H1 (cell line): ENCODE measurements at regions not wholly inside any gene's neighbourhood (a gene's known extent, or its start where the extent isn't known, plus 50 kb on each side); places are given as distances from the start of the nearest gene placed in this dataset.

ENCODE experiments used
- CTCF ChIA-PET: fragments of 300-600 bp; sonication (Branson Sonifier 250); formaldehyde crosslinking; loops from one replicate; lab custom pipeline; 2021; ENCODE audit not compliant: partially characterized antibody; lab: Charles Lee
- POLR2A ChIA-PET: fragments of 300-600 bp; sonication (Branson Sonifier 250); formaldehyde crosslinking; loops from one replicate; lab custom pipeline; 2021; ENCODE audit warnings: inconsistent platforms; ENCODE audit not compliant: partially characterized antibody; lab: Charles Lee
- DNase-seq, 2 experiments: peaks; one replicate each; pipeline versions ENCODE4 v3.0.0 to v3.0.0-alpha.2; 2010 to 2022; ENCODE audit warnings: low spot score in 2 of 2, low read depth in 1 of 2, mixed read lengths in 1 of 2
- FAIRE-seq: peaks from 2 replicates; lab custom pipeline; 2011; peaks lifted over from hg19 to GRCh38; lab: Jason Lieb, UNC
- H2AFZ ChIP-seq: 2 replicates; pipeline ENCODE4 v1.8.1; 2012; ENCODE audit warnings: low read length, inconsistent platforms
- H2AK5ac ChIP-seq: 2 replicates; pipeline ENCODE4 v1.6.1; 2013; ENCODE audit warnings: low read depth, low read length
- H2BK120ac ChIP-seq: replicated peaks from 2 replicates; pipeline ENCODE3; 2013; ENCODE audit warnings: low read depth, low read length, inconsistent platforms
- H2BK12ac ChIP-seq: 2 replicates; pipeline ENCODE4 v1.6.1; 2013; ENCODE audit warnings: low read depth, low read length
- H2BK15ac ChIP-seq: 2 replicates; pipeline ENCODE4 v1.6.1; 2013; ENCODE audit warnings: low read length
- H2BK20ac ChIP-seq: 2 replicates; pipeline ENCODE4 v1.6.1; 2013; ENCODE audit warnings: low read length
- H2BK5ac ChIP-seq: 2 replicates; pipeline ENCODE4 v1.6.1; 2013; ENCODE audit warnings: low read depth, low read length
- H3K14ac ChIP-seq: 2 replicates; pipeline ENCODE4 v1.6.1; 2013; ENCODE audit warnings: inconsistent platforms; ENCODE audit not compliant: insufficient read length
- H3K18ac ChIP-seq: 2 replicates; pipeline ENCODE4 v1.6.1; 2013; ENCODE audit warnings: low read length; ENCODE audit errors: extremely low read depth
- H3K23ac ChIP-seq: 2 replicates; pipeline ENCODE4 v1.6.1; 2013; ENCODE audit warnings: inconsistent platforms; ENCODE audit not compliant: insufficient read length
- H3K23me2 ChIP-seq: 2 replicates; pipeline ENCODE4 v1.6.1; 2013; ENCODE audit warnings: low read depth, low read length
- H3K27ac ChIP-seq: 2 replicates; pipeline ENCODE4 v1.6.1; 2011; ENCODE audit warnings: low read depth, low read length, inconsistent platforms
- H3K27me3 ChIP-seq, 4 experiments: replicated peaks in 1 of 4; 1 replicate in 1 of 4; 2 replicates in 3 of 4; pipeline versions ENCODE4 v1.6.1 to v1.8.1; 2011 to 2013; ENCODE audit warnings: low read length in 3 of 4, mild to moderate bottlenecking in 3 of 4, inconsistent platforms in 2 of 4, mixed read lengths in 2 of 4, moderate library complexity in 1 of 4; ENCODE audit not compliant: control insufficient read depth in 3 of 4, insufficient read depth in 3 of 4; ENCODE audit errors: extremely low read depth in 1 of 4
- H3K36me3 ChIP-seq, 4 experiments: 2 replicates each; pipeline versions ENCODE4 v1.6.1 to v1.8.1; 2011 to 2013; ENCODE audit warnings: mild to moderate bottlenecking in 4 of 4, low read length in 3 of 4, moderate library complexity in 2 of 4, control low read depth in 1 of 4, inconsistent platforms in 1 of 4; ENCODE audit not compliant: insufficient read depth in 4 of 4, control insufficient read depth in 2 of 4
- H3K4ac ChIP-seq: replicated peaks from 2 replicates; pipeline ENCODE3; 2013; ENCODE audit warnings: low read length, low read depth, mixed read lengths, inconsistent platforms; ENCODE audit not compliant: insufficient read length
- H3K4me1 ChIP-seq, 4 experiments: replicated peaks in 1 of 4; 1 replicate in 1 of 4; 2 replicates in 3 of 4; pipeline versions ENCODE4 v1.6.1 to v1.8.1; 2011 to 2013; ENCODE audit warnings: low read length in 3 of 4, inconsistent platforms in 2 of 4, mixed read lengths in 1 of 4; ENCODE audit not compliant: insufficient read depth in 4 of 4, control insufficient read depth in 3 of 4
- H3K4me2 ChIP-seq, 2 experiments: 2 replicates each; pipeline versions ENCODE4 v1.6.1 to v1.8.1; 2011 to 2013; ENCODE audit warnings: low read depth in 2 of 2, low read length in 2 of 2, control low read depth in 1 of 2, inconsistent platforms in 1 of 2, mild to moderate bottlenecking in 1 of 2; ENCODE audit not compliant: insufficient read depth in 1 of 2
- H3K4me3 ChIP-seq, 4 experiments: fragments of 200-600, 300-600 bp in 1 of 4; sonication (generic), shearing (Covaris generic), sonication (Bioruptor Twin) in 1 of 4; 2 replicates each; pipeline versions ENCODE4 v1.5.1 to v1.8.1; 2011 to 2016; ENCODE audit warnings: low read length in 4 of 4, low read depth in 3 of 4, control low read depth in 2 of 4, inconsistent platforms in 2 of 4, mild to moderate bottlenecking in 2 of 4, mixed read lengths in 1 of 4, moderate library complexity in 1 of 4; ENCODE audit not compliant: insufficient read depth in 2 of 4; ENCODE audit errors: extremely low read depth in 1 of 4
- H3K56ac ChIP-seq: replicated peaks from 2 replicates; pipeline ENCODE3; 2013; ENCODE audit warnings: low read depth, mild to moderate bottlenecking, mixed read lengths, low read length, inconsistent platforms; ENCODE audit not compliant: insufficient read length
- H3K79me1 ChIP-seq: 2 replicates; pipeline ENCODE4 v1.6.1; 2013; ENCODE audit warnings: low read depth, low read length, control low read depth
- H3K79me2 ChIP-seq, 2 experiments: 2 replicates each; pipeline versions ENCODE4 v1.6.1 to v1.8.1; 2012 to 2013; ENCODE audit warnings: low read length in 2 of 2, mild to moderate bottlenecking in 2 of 2, inconsistent platforms in 1 of 2; ENCODE audit not compliant: insufficient read depth in 2 of 2, control insufficient read depth in 1 of 2
- H3K9ac ChIP-seq, 4 experiments: replicated peaks in 1 of 4; 1 replicate in 1 of 4; 2 replicates in 3 of 4; pipeline versions ENCODE4 v1.6.1 to v1.8.1; 2011 to 2013; ENCODE audit warnings: low read depth in 3 of 4, low read length in 3 of 4, control low read depth in 2 of 4, mild to moderate bottlenecking in 2 of 4, moderate library complexity in 2 of 4, inconsistent platforms in 1 of 4; ENCODE audit errors: extremely low read depth in 1 of 4
- H3K9me3 ChIP-seq, 2 experiments: 2 replicates each; pipeline versions ENCODE4 v1.6.1 to v1.8.1; 2012 to 2013; ENCODE audit warnings: mild to moderate bottlenecking in 2 of 2, moderate library complexity in 2 of 2, control low read depth in 1 of 2, inconsistent platforms in 1 of 2, low read depth in 1 of 2, low read length in 1 of 2, mixed read lengths in 1 of 2; ENCODE audit not compliant: insufficient read depth in 2 of 2
- H4K20me1 ChIP-seq, 2 experiments: replicated peaks in 1 of 2; 2 replicates each; pipeline versions ENCODE3 to v1.8.1; 2011 to 2013; ENCODE audit warnings: inconsistent platforms in 2 of 2, low read length in 2 of 2, mild to moderate bottlenecking in 1 of 2; ENCODE audit not compliant: insufficient read depth in 2 of 2, control insufficient read depth in 1 of 2
- H4K5ac ChIP-seq: 2 replicates; pipeline ENCODE4 v1.6.1; 2013; ENCODE audit warnings: low read length, low read depth, mixed read lengths, inconsistent platforms; ENCODE audit not compliant: insufficient read length
- H4K8ac ChIP-seq: 2 replicates; pipeline ENCODE4 v1.8.0; 2013; ENCODE audit warnings: mild to moderate bottlenecking, moderate library complexity, low read length, inconsistent platforms; ENCODE audit not compliant: insufficient read depth; ENCODE audit errors: extremely low read depth
- H4K91ac ChIP-seq: replicated peaks from 2 replicates; pipeline ENCODE3; 2013; ENCODE audit warnings: low read length, mixed read lengths, inconsistent platforms; ENCODE audit not compliant: insufficient read length
- BCL11A ChIP-seq, 2 experiments: IDR thresholded peaks; one replicate each; pipeline ENCODE4 v1.6.1; 2011; ENCODE audit warnings: low read depth in 2 of 2, low read length in 2 of 2, mild to moderate bottlenecking in 2 of 2
- NRF1 ChIP-seq: IDR thresholded peaks from 2 replicates; pipeline ENCODE4 v1.6.1; 2011; ENCODE audit warnings: mild to moderate bottlenecking, low read depth, low read length, improper control_type of control experiment
- SIX5 ChIP-seq: IDR thresholded peaks from 2 replicates; pipeline ENCODE4 v1.6.1; 2011; ENCODE audit warnings: mild to moderate bottlenecking, low read depth, low read length
- TF ChIP-seq, protein P1 (sequence below): IDR thresholded peaks from 2 replicates; pipeline ENCODE4 v1.6.1; 2012; ENCODE audit warnings: inconsistent platforms

DNA sequence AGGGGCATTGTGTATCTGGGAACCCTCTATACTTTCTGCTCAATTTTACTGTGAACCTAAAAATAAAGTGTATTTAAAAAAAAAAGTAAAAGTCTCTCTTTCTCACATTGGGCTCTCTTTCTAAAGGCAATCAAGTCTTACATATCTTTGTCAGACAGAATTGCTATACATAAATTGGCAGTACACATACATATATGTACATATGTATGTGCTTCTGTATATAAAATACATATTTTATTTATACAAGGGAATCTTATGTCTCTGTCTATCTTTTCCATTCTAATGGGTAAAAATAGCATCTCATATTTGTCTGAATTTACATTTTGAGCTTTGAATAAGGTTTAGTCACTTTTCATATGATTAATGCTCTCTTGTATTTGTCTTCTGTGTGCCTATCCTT lies 348.8 kb downstream of the SPATA31D1 start:
- Histone ChIP-seq H2AFZ (no peak overlapping the region), H3K18ac (no peak overlapping the region), H3K56ac (no peak overlapping the region), H3K27ac (no peak overlapping the region), H3K4me2 (no peak overlapping the region), H3K4ac (no peak overlapping the region), H3K79me1 (no peaks in the 10 kb centered on the region), H3K14ac (no peak overlapping the region), H2BK12ac (no peak overlapping the region), H2BK15ac (no peak overlapping the region), H3K79me2 (no peaks in the 10 kb centered on the region), H4K91ac (no peak overlapping the region), H2BK120ac (no peak overlapping the region), H3K23ac (no peak overlapping the region), H3K27me3 (no peaks in the 10 kb centered on the region), H4K5ac (no peak overlapping the region), H3K4me3 (no peak overlapping the region), H3K9ac (no peak overlapping the region), H3K4me1 (peaks cover 0 to 3% (median 0%) of the 10 kb centered on the region in 4 experiments; a peak in 1 of 7 replicates), H3K36me3 (no peaks in the 10 kb centered on the region), H4K8ac (no peak overlapping the region), H3K23me2 (no peaks in the 10 kb centered on the region; the same call in 1 of the 2 replicates), H3K9me3 (no peaks in the 10 kb centered on the region), H4K20me1 (no peaks in the 10 kb centered on the region), H2AK5ac (no peak overlapping the region), H2BK5ac (no peak overlapping the region), H2BK20ac (no peak overlapping the region)
- ChIA-PET POLR2A (no interaction called here), CTCF (no interaction called here)
- no peak for DNase-seq
- FAIRE-seq: no peak
- no peak for TF ChIP-seq BCL11A (IDR thresholded peaks at IDR 0.05; ENCODE audit: low read depth in 2 of 2, low read length in 2 of 2)
- TF ChIP-seq NRF1: no peak
- TF ChIP-seq, protein P1, sequence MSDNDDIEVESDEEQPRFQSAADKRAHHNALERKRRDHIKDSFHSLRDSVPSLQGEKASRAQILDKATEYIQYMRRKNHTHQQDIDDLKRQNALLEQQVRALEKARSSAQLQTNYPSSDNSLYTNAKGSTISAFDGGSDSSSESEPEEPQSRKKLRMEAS: no peak
- TF ChIP-seq SIX5: no peak
